GM12874 (cell line): ENCODE measurements at regions not wholly inside any gene's neighbourhood (a gene's known extent, or its start where the extent isn't known, plus 50 kb on each side); places are given as distances from the start of the nearest gene placed in this dataset.

ENCODE experiments used
- CTCF ChIP-seq: IDR thresholded peaks from 2 replicates; pipeline ENCODE4 v1.5.1; 2011; ENCODE audit warnings: low read depth, mild to moderate bottlenecking, control low read depth, low read length, moderate library complexity; ENCODE audit not compliant: insufficient read depth

- TF ChIP-seq CTCF, result no peak
Observed at GRCh38 chr7:132045002-132045401, 488.6 kb upstream of the PODXL start.

GRCh38 chr7:132044247-132044646 is 487.8 kb upstream of the PODXL start:
- no peak for TF ChIP-seq CTCF

GRCh38 chr7:132041108-132041507 is 484.7 kb upstream of the PODXL start:
- no peak for TF ChIP-seq CTCF

- TF ChIP-seq CTCF, result no peak
Observed at GRCh38 chr7:132035517-132036362, 479.3 kb upstream of the PODXL start.

- TF ChIP-seq CTCF, result no peak
Observed at GRCh38 chr7:132034748-132035416, 478.5 kb upstream of the PODXL start.

- no peak for TF ChIP-seq CTCF
Observed at GRCh38 chr7:132030883-132031282, 474.5 kb upstream of the PODXL start.

- TF ChIP-seq CTCF, result no peak
Observed at GRCh38 chr7:132030086-132030568, 473.7 kb upstream of the PODXL start.
